Common myeloid progenitor, CD34-positive (primary cell): ENCODE measurements at regions not wholly inside any gene's neighbourhood (a gene's known extent, or its start where the extent isn't known, plus 50 kb on each side); places are given as distances from the start of the nearest gene placed in this dataset.

ENCODE experiments used
- CTCF ChIA-PET: fragments of 350-600 bp; sonication (Branson Sonifier 250); formaldehyde crosslinking; loops from one replicate; lab custom pipeline; 2021; ENCODE audit warnings: antibody characterized with exemption; lab: Charles Lee
- POLR2A ChIA-PET: fragments of 350-600 bp; sonication (Branson Sonifier 250); formaldehyde crosslinking; loops from one replicate; lab custom pipeline; 2021; ENCODE audit warnings: antibody characterized with exemption; lab: Charles Lee
- DNase-seq, 3 donors: peaks; one replicate each; pipeline versions ENCODE4 v3.0.0 to v3.0.0-alpha.2; 2013
- H3K27ac ChIP-seq, 2 experiments: 1 replicate in 1 of 2; 2 replicates in 1 of 2; pipeline ENCODE4 v1.7.0; 2013; ENCODE audit warnings: inconsistent platforms in 2 of 2, low read length in 2 of 2, mild to moderate bottlenecking in 2 of 2, low read depth in 1 of 2, moderate library complexity in 1 of 2; ENCODE audit not compliant: severe bottlenecking in 2 of 2, insufficient read depth in 1 of 2, poor library complexity in 1 of 2
- H3K27me3 ChIP-seq, 5 experiments: replicated peaks in 2 of 5; 1 replicate in 3 of 5; 2 replicates in 2 of 5; pipeline versions ENCODE4 v1.6.1 to v1.7.0; 2013; ENCODE audit warnings: low read length in 4 of 5, mild to moderate bottlenecking in 2 of 5, moderate library complexity in 2 of 5, inconsistent platforms in 1 of 5; ENCODE audit not compliant: insufficient read depth in 5 of 5, control insufficient read depth in 4 of 5
- H3K36me3 ChIP-seq, 4 experiments: 1 replicate in 2 of 4; 2 replicates in 2 of 4; pipeline versions ENCODE4 v1.6.1 to v1.7.0; 2013; ENCODE audit warnings: low read length in 3 of 4, control low read depth in 1 of 4, mild to moderate bottlenecking in 1 of 4; ENCODE audit not compliant: control insufficient read depth in 4 of 4, insufficient read depth in 4 of 4
- H3K4me1 ChIP-seq, 4 experiments: 1 replicate in 3 of 4; 2 replicates in 1 of 4; pipeline versions ENCODE4 v1.6.1 to v1.7.1; 2013; ENCODE audit warnings: low read length in 3 of 4, mild to moderate bottlenecking in 3 of 4, control low read depth in 1 of 4, inconsistent platforms in 1 of 4, moderate library complexity in 1 of 4; ENCODE audit not compliant: control insufficient read depth in 4 of 4, insufficient read depth in 4 of 4; ENCODE audit errors: control extremely low read depth in 1 of 4
- H3K4me3 ChIP-seq, 7 experiments: 1 replicate in 4 of 7; 2 replicates in 3 of 7; pipeline versions ENCODE4 v1.5.1 to v1.7.0; 2013; ENCODE audit warnings: mild to moderate bottlenecking in 7 of 7, low read length in 6 of 7, moderate library complexity in 6 of 7, inconsistent platforms in 2 of 7, low read depth in 2 of 7, control low read depth in 1 of 7; ENCODE audit not compliant: insufficient read depth in 4 of 7, control insufficient read depth in 1 of 7; ENCODE audit errors: extremely low read depth in 1 of 7
- H3K9me3 ChIP-seq, 5 experiments: 1 replicate in 4 of 5; 2 replicates in 1 of 5; pipeline versions ENCODE4 v1.6.1 to v1.7.1; 2013; ENCODE audit warnings: low read length in 4 of 5, mild to moderate bottlenecking in 2 of 5, inconsistent platforms in 1 of 5, low read depth in 1 of 5, moderate library complexity in 1 of 5; ENCODE audit not compliant: control insufficient read depth in 4 of 5, insufficient read depth in 2 of 5; ENCODE audit errors: control extremely low read depth in 1 of 5
- WGBS: methylation state at CpG from one replicate; pipeline ENCODE4 v1.1.5; 2013; ENCODE audit not compliant: insufficient coverage; 5-methylcytosine and 5-hydroxymethylcytosine counted together

GRCh38 chr4:45363931-45364330 lies 637.6 kb upstream of the GNPDA2 start:
- WGBS: 100% methylated on average over 2 of the region's 3 CpGs
- Histone ChIP-seq H3K36me3 (no peaks in the 10 kb centered on the region), H3K4me3 (no peak overlapping the region), H3K27ac (no peak overlapping the region), H3K9me3 (peaks cover 0 to 2% (median 0%) of the 10 kb centered on the region in 5 experiments), H3K4me1 (no peaks in the 10 kb centered on the region), H3K27me3 (no peaks in the 10 kb centered on the region)
- DNase-seq: no peak
- ChIA-PET POLR2A (no interaction called here), CTCF (no interaction called here)

GRCh38 chr4:45358573-45359506 lies 632.5 kb upstream of the GNPDA2 start:
- no peak overlapping the region for H3K4me3 ChIP-seq
- ChIA-PET POLR2A (no interaction called here), CTCF (no interaction called here)
- H3K9me3 ChIP-seq: peaks cover 0 to 2% (median 0%) of the 10 kb centered on the region in 5 experiments
- H3K27me3 ChIP-seq: no peaks in the 10 kb centered on the region
- H3K27ac ChIP-seq: no peak overlapping the region
- WGBS: 83% methylated on average over 2 of the region's 3 CpGs
- H3K36me3 ChIP-seq: no peaks in the 10 kb centered on the region
- no peaks in the 10 kb centered on the region for H3K4me1 ChIP-seq
- no peak for DNase-seq

- DNase-seq: no peak
- CTCF ChIA-PET: no interaction called here
- Histone ChIP-seq H3K27ac (no peak overlapping the region), H3K4me1 (peaks cover 0 to 5% (median 2%) of the 10 kb centered on the region in 4 experiments), H3K36me3 (no peaks in the 10 kb centered on the region), H3K27me3 (no peaks in the 10 kb centered on the region), H3K9me3 (no peaks in the 10 kb centered on the region), H3K4me3 (no peak overlapping the region)
- POLR2A ChIA-PET: no interaction called here
Observed at GRCh38 chr4:45353161-45353560, 626.8 kb upstream of the GNPDA2 start.

- no CpG with 5 or more reads among the region's 1 CpG for WGBS
- peak overlapping the region in 1 of 2 experiments; percentile 9 for H3K27ac ChIP-seq
- POLR2A ChIA-PET: no interaction called here
- no peaks in the 10 kb centered on the region for H3K27me3 ChIP-seq
- peaks cover 0 to 5% (median 2%) of the 10 kb centered on the region in 4 experiments for H3K4me1 ChIP-seq
- no peaks in the 10 kb centered on the region for H3K36me3 ChIP-seq
- CTCF ChIA-PET: no interaction called here
- DNase-seq: peak; percentile 8 to 50 (median 50)
- H3K9me3 ChIP-seq: no peaks in the 10 kb centered on the region
- peak overlapping the region in 4 of 7 experiments; percentile 1 to 49 (median 26) for H3K4me3 ChIP-seq
Observed at GRCh38 chr4:45350438-45350837, 624.1 kb upstream of the GNPDA2 start.

- no peak overlapping the region for H3K4me3 ChIP-seq
- DNase-seq: no peak
- no CpG with 5 or more reads among the region's 1 CpG for WGBS
- H3K27me3 ChIP-seq: no peaks in the 10 kb centered on the region
- ChIA-PET POLR2A (no interaction called here), CTCF (no interaction called here)
- no peaks in the 10 kb centered on the region for H3K9me3 ChIP-seq
- H3K36me3 ChIP-seq: no peaks in the 10 kb centered on the region
- no peak overlapping the region for H3K27ac ChIP-seq
- H3K4me1 ChIP-seq: peaks cover 0 to 5% (median 2%) of the 10 kb centered on the region in 4 experiments
Observed at GRCh38 chr4:45349859-45350258, 623.5 kb upstream of the GNPDA2 start.

- ChIA-PET POLR2A (interaction anchor here (0.6 to 0.7 kb wide), 2 partner anchors 19 to 1168 kb away, joined by 3 read pairs; no protein-coding TSS in a partner anchor), CTCF (interaction anchor here (1.0 kb wide), 1 partner anchor 23 kb away, joined by 3 read pairs; no protein-coding TSS in a partner anchor)
- H3K9me3 ChIP-seq: no peaks in the 10 kb centered on the region
- no peak overlapping the region for H3K27ac ChIP-seq
- WGBS: 100% methylated on average over 1 of the region's 4 CpGs
- DNase-seq: no peak
- peaks cover 0 to 5% (median 2%) of the 10 kb centered on the region in 4 experiments for H3K4me1 ChIP-seq
- no peak overlapping the region for H3K4me3 ChIP-seq
- no peaks in the 10 kb centered on the region for H3K27me3 ChIP-seq
- H3K36me3 ChIP-seq: no peaks in the 10 kb centered on the region
Observed at GRCh38 chr4:45346816-45347435, 620.6 kb upstream of the GNPDA2 start.

GRCh38 chr4:45345558-45345957 lies 619.2 kb upstream of the GNPDA2 start:
- ChIA-PET POLR2A (no interaction called here), CTCF (no interaction called here)
- Histone ChIP-seq H3K4me3 (no peak overlapping the region), H3K4me1 (peaks cover 0 to 4% (median 2%) of the 10 kb centered on the region in 4 experiments), H3K9me3 (no peaks in the 10 kb centered on the region), H3K36me3 (no peaks in the 10 kb centered on the region), H3K27ac (no peak overlapping the region), H3K27me3 (no peaks in the 10 kb centered on the region)
- DNase-seq: no peak
- 73% methylated on average over 2 of the region's 5 CpGs for WGBS
